ENCODE measurements at regions not wholly inside any gene's neighbourhood (a gene's known extent, or its start where the extent isn't known, plus 50 kb on each side); places are given as distances from the start of the nearest gene placed in this dataset.

DNA sequence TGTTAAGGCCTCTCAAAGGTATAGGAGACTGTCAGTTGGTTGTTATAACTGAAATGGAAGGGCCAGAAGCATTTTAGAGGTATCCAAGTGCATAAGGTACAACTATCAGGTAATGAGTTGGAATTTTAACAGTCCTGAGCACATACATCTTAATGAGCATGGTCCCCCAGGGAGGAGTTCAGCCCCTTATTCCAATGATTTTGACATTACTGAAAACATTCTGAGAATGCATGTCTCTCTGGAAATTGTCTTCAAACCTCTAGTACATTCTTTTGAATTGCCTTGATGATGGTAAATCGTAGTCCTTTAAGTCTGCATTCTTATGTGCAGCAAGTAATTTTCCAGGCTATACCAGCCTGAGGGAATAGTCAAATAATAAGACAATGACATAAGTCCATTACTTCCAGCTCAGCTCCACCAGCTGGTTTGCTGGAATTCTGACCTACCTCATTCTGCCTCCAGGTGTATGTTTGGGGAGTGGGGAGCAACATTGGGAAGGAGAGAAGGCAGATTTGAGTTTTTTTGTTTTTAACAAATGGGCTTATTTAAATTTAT is 239.2 kb downstream of the MSRB3 start:
- TF ChIP-seq CTCF (IDR thresholded peaks at IDR 0.05), result no peak
- H3K27me3 ChIP-seq, result no peaks in the 10 kb centered on the region
- no peaks in the 10 kb centered on the region for H3K36me3 ChIP-seq
- no peak for DNase-seq
- no peaks in the 10 kb centered on the region for H3K4me1 ChIP-seq
- ATAC-seq, result no peak
- H3K9me3 ChIP-seq, result no peaks in the 10 kb centered on the region
- H3K27ac ChIP-seq, result no peak overlapping the region
- 88 to 96% methylated on average over 1 of the region's 1 CpG for WGBS, 2 donors
- intact Hi-C loops (cut with DNase I), result no loop called here
- H3K4me3 ChIP-seq, result no peak overlapping the region

- intact Hi-C loops (cut with DNase I), result no loop called here
- no peaks in the 10 kb centered on the region for H3K9me3 ChIP-seq
- no peak for DNase-seq
These were observed 240.3 kb downstream of the MSRB3 start for GRCh38 chr12:65518771-65519170.

GRCh38 chr12:65520658-65521057 is 242.2 kb downstream of the MSRB3 start:
- Histone ChIP-seq H3K4me3 (no peak overlapping the region), H3K9me3 (no peaks in the 10 kb centered on the region), H3K4me1 (no peaks in the 10 kb centered on the region), H3K36me3 (no peaks in the 10 kb centered on the region), H3K27ac (no peak overlapping the region), H3K27me3 (no peaks in the 10 kb centered on the region)
- no peak for DNase-seq
- intact Hi-C loops (cut with DNase I), result no loop called here
- no peak for TF ChIP-seq CTCF (IDR thresholded peaks at IDR 0.05)
- 96 to 100% methylated on average over 1 of the region's 1 CpG for WGBS, 2 donors
- no peak for ATAC-seq

More at GRCh38 chr12:65518771-65519170, 240.3 kb downstream of the MSRB3 start:
- Histone ChIP-seq H3K36me3 (no peaks in the 10 kb centered on the region), H3K4me1 (no peaks in the 10 kb centered on the region), H3K27me3 (no peaks in the 10 kb centered on the region), H3K27ac (no peak overlapping the region), H3K4me3 (no peak overlapping the region)
- no peak for ATAC-seq
- TF ChIP-seq CTCF (IDR thresholded peaks at IDR 0.05), result no peak

DNA sequence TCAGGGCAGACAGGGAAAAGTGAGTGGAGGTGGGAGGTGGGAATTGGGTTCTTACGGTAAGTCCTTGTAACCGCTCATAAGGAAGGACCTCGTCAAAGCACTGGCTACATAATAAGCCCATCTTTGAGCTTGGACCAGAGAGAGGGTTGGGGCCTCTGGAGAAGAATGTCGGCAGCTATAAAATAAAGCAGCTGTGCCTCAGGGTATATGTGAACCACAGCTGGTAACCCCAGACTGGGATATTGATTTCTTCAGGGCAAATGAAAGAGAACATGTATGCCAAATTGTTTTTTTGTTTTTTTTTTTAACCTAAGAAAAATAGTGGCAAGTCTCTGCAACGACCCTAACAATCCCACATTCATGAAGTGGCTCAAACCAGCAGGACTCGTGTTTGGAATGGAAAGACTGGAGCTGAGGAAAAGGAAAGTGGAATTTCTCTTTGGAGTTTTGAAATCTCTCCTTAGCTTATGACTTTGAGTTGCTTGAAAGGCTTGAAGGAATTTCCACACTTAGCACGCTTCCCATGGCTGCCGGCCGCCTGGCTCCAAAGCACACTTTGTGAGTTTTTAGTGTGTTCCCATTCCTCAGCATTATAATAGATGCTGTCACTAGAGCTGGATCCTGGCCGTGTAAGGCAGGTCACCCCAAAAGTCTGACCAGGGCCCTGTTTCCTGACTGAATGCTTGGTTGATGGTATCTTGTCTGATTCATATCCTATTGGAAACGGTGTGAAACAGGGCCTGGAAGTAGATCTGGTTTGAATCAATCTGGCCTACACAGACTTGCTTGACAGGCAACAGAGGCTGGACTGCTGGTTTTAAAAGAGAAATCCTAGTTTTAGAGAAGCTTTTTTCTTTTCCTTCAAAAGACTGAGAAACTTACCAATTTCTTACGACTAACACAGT is 244.7 kb downstream of the MSRB3 start:
- H3K9me3 ChIP-seq, result peaks cover 0 to 6% (median 3%) of the 10 kb centered on the region in 11 donors
- no peak for TF ChIP-seq CTCF (IDR thresholded peaks at IDR 0.05)
- ATAC-seq, result peak in 1 of 8 donors; percentile 18

More for the DNA sequence above, 244.7 kb downstream of the MSRB3 start:
- no peak for DNase-seq
- intact Hi-C loops (cut with DNase I), result no loop called here
- H3K4me1 ChIP-seq, result no peaks in the 10 kb centered on the region
- no peaks in the 10 kb centered on the region for H3K27me3 ChIP-seq
- no peaks in the 10 kb centered on the region for H3K36me3 ChIP-seq
- 79% methylated on average over 12 of the region's 12 CpGs for WGBS, 2 donors
- no peak overlapping the region for H3K27ac ChIP-seq
- no peak overlapping the region for H3K4me3 ChIP-seq

Measured in heart right ventricle (tissue), 16 donors.